ENCODE measurements at regions not wholly inside any gene's neighbourhood (a gene's known extent, or its start where the extent isn't known, plus 50 kb on each side); places are given as distances from the start of the nearest gene placed in this dataset.

DNA sequence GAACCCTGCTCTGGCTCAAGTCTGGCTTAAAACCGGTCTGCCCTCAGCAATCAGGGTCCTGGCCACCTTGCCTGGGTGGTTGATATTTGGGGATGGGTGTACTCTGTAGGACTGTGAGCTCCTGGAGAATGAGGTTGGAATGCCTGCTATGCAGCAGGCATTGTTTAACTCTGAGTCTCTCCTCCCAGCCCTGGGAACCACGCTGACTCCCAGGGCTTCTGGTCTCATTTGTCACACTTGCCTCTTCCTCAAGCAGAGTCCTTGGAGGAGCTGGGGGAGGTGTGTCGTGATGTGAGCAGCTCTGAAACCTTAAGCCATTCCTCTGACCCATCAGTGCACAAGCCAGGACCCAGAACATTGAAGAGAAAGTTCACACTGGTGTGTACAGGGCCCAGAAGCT is 340.1 kb downstream of the MN1 start:
- DNase-seq (ENCODE audit: low spot score in 2 of 2): no peak
- no peak for FAIRE-seq

DNA sequence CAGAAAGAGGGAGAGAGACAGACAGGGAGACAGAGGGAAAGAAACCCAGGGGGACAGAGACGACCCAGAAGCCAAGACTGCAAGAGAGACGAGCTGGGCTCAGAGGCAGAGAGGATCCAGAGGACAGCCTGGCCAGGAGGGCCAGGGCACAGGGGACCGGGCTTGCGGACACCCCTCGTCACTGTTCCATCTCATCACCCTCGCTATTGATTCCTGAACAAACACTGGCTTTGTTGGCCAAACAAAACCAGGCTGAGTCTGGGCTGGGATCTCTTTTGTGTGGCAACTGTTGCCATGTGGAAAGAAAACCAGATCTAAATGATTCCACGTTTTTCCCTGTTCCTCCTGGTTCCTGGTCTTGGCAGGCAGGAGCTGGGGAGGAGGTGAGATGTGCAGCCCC is 339.4 kb downstream of the MN1 start:
- no peak for FAIRE-seq
- peak; percentile 41 to 43 for DNase-seq (ENCODE audit: low spot score in 2 of 2)

DNA sequence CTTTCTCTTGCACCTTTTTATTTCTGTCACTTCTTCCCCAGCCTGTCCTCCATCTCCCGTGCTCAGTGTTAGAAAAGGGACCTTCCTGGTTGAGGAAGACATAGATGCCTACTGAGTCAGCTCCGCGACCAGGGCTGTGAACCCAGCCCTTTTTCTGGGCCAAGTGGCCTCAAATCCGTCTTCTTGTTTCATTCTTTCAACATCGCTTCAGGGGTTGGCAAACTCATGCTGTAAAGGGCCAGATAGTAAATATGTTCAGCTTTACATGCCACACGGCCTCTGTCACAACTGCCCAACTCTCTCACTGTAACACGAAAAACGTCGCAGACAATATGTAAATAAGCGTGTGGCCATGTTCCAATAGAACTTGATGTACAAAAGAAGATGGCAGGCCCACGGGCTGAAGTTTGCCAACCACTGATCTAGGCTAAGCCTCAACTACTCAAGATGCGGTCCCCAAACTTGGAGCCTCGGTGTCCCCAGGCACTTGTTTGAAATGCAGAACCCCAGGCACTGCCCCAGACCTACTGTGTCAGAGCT is 338.4 kb downstream of the MN1 start:
- no peak for FAIRE-seq
- DNase-seq (ENCODE audit: low spot score in 2 of 2): no peak

DNA sequence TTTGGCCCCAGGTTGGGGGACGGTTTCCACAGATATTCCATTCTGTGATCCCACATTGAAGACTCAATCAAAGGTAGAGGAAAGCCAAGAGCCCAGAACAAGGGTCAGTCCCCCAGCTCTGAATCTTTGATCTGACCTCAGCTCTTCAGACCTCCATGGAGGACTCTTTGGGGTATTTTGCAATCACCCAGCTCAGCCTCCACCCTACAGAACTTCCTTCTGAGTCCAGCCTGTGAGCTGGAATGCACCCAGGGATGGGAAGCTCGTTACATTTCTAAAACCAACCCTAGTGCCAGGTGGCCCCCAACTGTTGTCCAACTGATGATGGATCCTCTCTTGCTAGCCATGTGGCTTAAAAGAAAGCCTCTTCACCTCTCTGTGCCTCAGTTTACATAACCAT is 335.3 kb downstream of the MN1 start:
- DNase-seq (ENCODE audit: low spot score in 2 of 2) (no peak), FAIRE-seq (no peak)

GRCh38 chr22:27466778-27467438 is 334.6 kb downstream of the MN1 start:
- DNase-seq (ENCODE audit: low spot score in 2 of 2) (no peak), FAIRE-seq (no peak)

- no peak for FAIRE-seq
Observed at GRCh38 chr22:27467711-27468110, 333.8 kb downstream of the MN1 start.

GRCh38 chr22:27468712-27469111 is 332.8 kb downstream of the MN1 start:
- DNase-seq (ENCODE audit: low spot score in 2 of 2) (no peak), FAIRE-seq (no peak)

More at GRCh38 chr22:27467711-27468110, 333.8 kb downstream of the MN1 start:
- DNase-seq (ENCODE audit: low spot score in 2 of 2): no peak

DNA sequence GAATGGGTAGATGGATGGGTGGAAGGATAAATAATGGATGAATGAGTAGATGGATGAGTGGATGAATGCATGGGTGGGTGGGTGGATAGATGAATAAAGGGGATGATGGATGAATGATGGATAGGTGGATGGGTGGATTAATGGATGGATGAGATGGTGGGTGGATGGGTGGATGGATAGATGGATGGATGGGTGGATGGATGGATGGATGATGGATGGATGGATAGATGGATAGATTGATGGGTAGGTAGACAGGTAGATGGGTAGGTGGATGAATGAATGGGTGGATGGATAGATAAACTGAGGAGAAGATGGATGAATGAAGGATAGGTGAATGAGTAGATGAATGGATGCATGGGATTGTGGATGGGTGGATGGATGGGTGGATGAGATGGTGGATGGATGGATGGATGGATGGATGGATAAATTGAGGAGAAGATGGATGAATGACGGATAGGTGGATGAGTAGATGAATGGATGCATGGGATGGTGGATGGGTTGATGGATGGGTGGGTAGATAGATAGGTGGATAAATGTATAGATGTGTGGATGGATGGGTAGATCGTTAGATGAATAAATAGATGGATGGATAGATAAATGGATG is 331.3 kb downstream of the MN1 start:
- FAIRE-seq: no peak
- no peak for DNase-seq (ENCODE audit: low spot score in 2 of 2)

- no peak for FAIRE-seq
- DNase-seq (ENCODE audit: low spot score in 2 of 2): no peak
Observed at GRCh38 chr22:27472975-27473374, 328.6 kb downstream of the MN1 start.

- no peak for DNase-seq (ENCODE audit: low spot score in 2 of 2)
Observed at GRCh38 chr22:27473533-27473932, 328.0 kb downstream of the MN1 start.

GRCh38 chr22:27474112-27474571 is 327.4 kb downstream of the MN1 start:
- FAIRE-seq (no peak), DNase-seq (ENCODE audit: low spot score in 2 of 2) (no peak)

More at GRCh38 chr22:27473533-27473932, 328.0 kb downstream of the MN1 start:
- no peak for FAIRE-seq

DNA sequence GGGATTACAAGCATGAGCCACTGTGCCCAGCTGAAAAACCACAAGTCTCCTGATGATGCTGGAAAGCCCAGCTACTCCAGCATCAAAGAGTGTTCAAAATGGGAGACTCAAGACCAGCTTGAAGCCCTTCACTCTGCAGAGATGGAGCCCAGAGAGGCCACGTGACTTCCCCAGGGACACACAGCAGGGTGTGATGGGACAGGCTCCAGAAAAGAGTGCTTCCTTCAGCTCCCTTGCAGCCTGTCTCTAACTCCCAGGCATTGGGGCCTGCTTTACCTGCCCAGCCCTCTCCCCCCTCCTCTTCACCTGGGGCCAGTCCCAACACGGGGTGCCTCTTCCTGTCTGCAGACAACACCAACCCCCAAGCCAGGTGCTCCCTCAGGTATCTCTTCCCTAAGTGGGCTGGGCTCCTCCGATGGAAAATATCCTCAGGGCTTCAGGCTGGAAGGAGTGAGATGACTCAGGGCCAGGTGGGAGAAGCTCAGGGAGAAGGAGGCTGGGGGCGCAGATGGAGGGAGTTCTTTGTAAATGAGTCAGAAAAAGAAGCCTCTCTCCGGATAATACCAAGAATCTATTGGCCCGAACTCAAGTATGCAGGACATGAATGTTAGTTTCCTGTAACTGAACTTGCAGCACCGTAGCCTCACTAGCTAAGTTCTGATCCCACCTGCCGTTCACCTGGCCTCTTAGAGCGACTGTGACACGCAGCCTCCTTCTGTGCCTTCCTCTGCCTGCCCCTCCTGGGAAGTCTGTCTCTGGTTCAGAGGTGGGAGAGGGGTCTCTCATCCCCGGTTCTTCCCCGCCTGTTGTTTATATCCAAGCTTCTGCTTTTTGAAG is 326.6 kb downstream of the MN1 start:
- no peak for FAIRE-seq
- DNase-seq (ENCODE audit: low spot score in 2 of 2): no peak

DNA sequence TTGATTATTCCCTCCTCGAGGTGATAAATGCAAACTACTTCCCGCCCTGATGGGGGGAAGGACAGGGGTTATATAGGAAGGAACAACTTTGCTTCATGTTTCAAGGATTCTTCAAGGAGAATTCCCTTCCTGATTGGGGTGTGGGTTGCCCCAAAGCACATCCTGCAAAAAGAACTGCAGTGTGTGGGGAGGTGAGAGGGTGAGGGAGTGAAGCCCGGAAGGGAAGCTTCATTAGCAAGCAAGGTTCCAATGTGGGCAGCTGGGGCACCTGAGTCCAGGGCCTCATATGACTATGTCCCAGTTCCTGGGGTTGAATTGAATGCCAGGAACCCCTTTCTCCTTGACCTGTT is 326.0 kb downstream of the MN1 start:
- DNase-seq (ENCODE audit: low spot score in 2 of 2) (no peak), FAIRE-seq (no peak)

DNA sequence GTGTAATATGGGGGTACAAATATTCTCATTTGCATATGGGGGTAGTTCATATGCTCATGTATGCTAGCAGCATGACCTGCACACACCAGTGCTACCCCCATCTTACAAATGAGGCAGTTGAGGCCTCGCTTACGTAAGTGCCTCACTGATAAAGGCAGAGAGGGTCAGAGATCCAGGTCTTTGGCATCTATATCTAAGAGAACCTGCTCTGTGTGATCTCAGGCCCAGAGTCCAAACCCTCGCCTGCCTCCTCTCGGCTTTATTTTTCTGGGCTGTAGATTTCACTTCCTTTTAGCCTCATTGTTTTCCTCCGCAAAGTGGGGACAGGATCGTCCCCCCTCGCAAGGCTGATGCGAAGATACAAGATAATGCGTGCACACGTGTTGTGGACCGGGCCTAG is 325.2 kb downstream of the MN1 start:
- FAIRE-seq: no peak

GRCh38 chr22:27476729-27477128 is 324.8 kb downstream of the MN1 start:
- FAIRE-seq: no peak

More for the DNA sequence above, 325.2 kb downstream of the MN1 start:
- DNase-seq (ENCODE audit: low spot score in 2 of 2): no peak

GRCh38 chr22:27477171-27477570 is 324.4 kb downstream of the MN1 start:
- no peak for FAIRE-seq

More at GRCh38 chr22:27476729-27477128, 324.8 kb downstream of the MN1 start:
- DNase-seq (ENCODE audit: low spot score in 2 of 2): no peak

DNA sequence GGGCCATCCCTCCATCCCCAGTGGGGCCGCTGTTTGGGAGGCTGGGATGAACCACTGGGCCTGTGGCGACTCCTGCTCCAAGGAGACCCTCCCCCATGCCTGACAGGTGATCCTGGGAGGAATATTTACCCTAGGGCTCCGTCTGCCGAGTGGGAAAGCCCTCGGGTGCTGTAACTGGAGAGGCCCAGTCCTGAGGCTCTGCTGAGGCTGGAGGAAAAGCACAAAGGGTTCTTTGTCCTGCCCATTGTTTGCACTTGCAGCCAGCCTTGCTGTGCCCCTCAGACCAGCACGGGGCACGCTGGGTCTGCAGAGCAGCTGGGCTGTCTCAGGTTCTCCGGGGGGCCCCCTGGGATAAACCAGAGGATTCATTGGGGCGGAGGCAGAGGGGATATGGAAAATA is 321.1 kb downstream of the MN1 start:
- DNase-seq (ENCODE audit: low spot score in 2 of 2) (peak in 1 of 2 donors; percentile 46), FAIRE-seq (no peak)

More at GRCh38 chr22:27477171-27477570, 324.4 kb downstream of the MN1 start:
- DNase-seq (ENCODE audit: low spot score in 2 of 2): no peak

DNA sequence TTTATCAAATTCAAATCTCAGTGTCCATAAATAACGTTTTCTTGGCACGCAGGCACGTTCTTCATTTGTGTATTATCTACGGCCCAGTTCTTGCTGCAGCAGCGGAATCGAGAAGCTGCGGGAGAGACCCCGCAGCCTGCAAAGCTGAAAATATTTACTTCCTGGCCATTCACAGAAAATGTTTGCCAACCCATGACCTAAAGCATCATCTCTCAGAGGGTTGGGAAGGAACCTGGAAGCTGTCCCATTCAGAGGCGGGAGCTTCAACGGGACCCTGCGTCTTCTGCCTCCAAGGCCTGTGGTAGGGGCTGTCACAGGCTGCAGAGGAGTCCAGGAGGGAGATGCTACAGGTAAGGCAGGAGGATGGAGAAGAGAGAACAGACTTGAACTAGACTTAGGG is 319.2 kb downstream of the MN1 start:
- FAIRE-seq: no peak
- no peak for DNase-seq (ENCODE audit: low spot score in 2 of 2)

GRCh38 chr22:27483095-27483785 is 318.3 kb downstream of the MN1 start:
- DNase-seq (ENCODE audit: low spot score in 2 of 2) (no peak), FAIRE-seq (no peak)

DNA sequence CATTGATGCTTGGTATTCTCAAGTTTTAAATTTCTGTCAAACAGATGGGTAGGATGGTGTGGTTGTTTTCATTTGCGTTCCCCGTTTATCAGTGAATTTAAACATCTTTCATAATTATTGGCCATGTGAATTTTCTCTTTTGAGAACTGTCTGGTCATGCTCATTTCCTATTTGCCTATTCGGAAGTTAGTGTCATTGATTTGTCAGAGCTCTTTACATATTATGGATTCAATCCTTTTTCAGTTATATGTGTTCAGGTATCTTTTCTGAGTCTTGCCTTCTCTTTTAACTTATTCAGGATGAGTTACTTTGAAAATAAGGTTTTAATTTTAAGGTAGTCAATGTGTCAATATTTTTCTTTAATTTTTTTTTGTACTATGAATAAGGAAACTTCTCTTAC is 315.7 kb downstream of the MN1 start:
- FAIRE-seq: no peak

More for the DNA sequence above, 315.7 kb downstream of the MN1 start:
- no peak for DNase-seq (ENCODE audit: low spot score in 2 of 2)

Data from frontal cortex (tissue), 3 donors.